ENCODE measurements at regions not wholly inside any gene's neighbourhood (a gene's known extent, or its start where the extent isn't known, plus 50 kb on each side); places are given as distances from the start of the nearest gene placed in this dataset.
"Not testable (repeated sequence)": the region's sequence is repeated elsewhere in the genome, so short reads cannot be mapped to it uniquely, and the experiment has no call there.

GRCh38 chr7:52340067-52340466, 695.4 kb upstream of the POM121L12 start:
- no peaks in the 10 kb centered on the region for H3K4me1 ChIP-seq (ENCODE audit: control insufficient read depth in 5 of 5, insufficient read depth in 5 of 5, low read length in 5 of 5)
- H3K4me3 ChIP-seq (ENCODE audit: low read depth in 1 of 5, low read length in 5 of 5) = no peak overlapping the region
- no peaks in the 10 kb centered on the region for H3K36me3 ChIP-seq (ENCODE audit: control insufficient read depth in 5 of 5, insufficient read depth in 5 of 5, low read length in 5 of 5)
- H3K27ac ChIP-seq (ENCODE audit: low read depth, low read length) = no peak overlapping the region
- peaks cover 0 to 12% (median 0%) of the 10 kb centered on the region in 5 donors for H3K9me3 ChIP-seq (ENCODE audit: control insufficient read depth in 5 of 5, low read length in 5 of 5)
- no peaks in the 10 kb centered on the region for H3K27me3 ChIP-seq (ENCODE audit: control insufficient read depth in 5 of 5, insufficient read depth in 4 of 5, low read length in 5 of 5)
- no peak overlapping the region for H3K9ac ChIP-seq (ENCODE audit: low read length in 5 of 5)

GRCh38 chr7:52328328-52328727, 707.1 kb upstream of the POM121L12 start:
- not testable (repeated sequence) for H3K9ac ChIP-seq (ENCODE audit: low read length in 5 of 5); H3K4me1 ChIP-seq (ENCODE audit: control insufficient read depth in 5 of 5, insufficient read depth in 5 of 5, low read length in 5 of 5); H3K36me3 ChIP-seq (ENCODE audit: control insufficient read depth in 5 of 5, insufficient read depth in 5 of 5, low read length in 5 of 5); H3K27me3 ChIP-seq (ENCODE audit: control insufficient read depth in 5 of 5, insufficient read depth in 4 of 5, low read length in 5 of 5); H3K27ac ChIP-seq (ENCODE audit: low read depth, low read length); H3K4me3 ChIP-seq (ENCODE audit: low read depth in 1 of 5, low read length in 5 of 5)
- H3K9me3 ChIP-seq (ENCODE audit: control insufficient read depth in 5 of 5, low read length in 5 of 5) = peaks cover 0 to 19% (median 6%) of the 10 kb centered on the region in 5 donors

- Histone ChIP-seq H3K27ac (ENCODE audit: low read depth, low read length) (no peak overlapping the region), H3K9me3 (ENCODE audit: control insufficient read depth in 5 of 5, low read length in 5 of 5) (peaks cover 0 to 27% (median 10%) of the 10 kb centered on the region in 5 donors), H3K9ac (ENCODE audit: low read length in 5 of 5) (no peak overlapping the region), H3K27me3 (ENCODE audit: control insufficient read depth in 5 of 5, insufficient read depth in 4 of 5, low read length in 5 of 5) (no peaks in the 10 kb centered on the region), H3K36me3 (ENCODE audit: control insufficient read depth in 5 of 5, insufficient read depth in 5 of 5, low read length in 5 of 5) (no peaks in the 10 kb centered on the region), H3K4me3 (ENCODE audit: low read depth in 1 of 5, low read length in 5 of 5) (no peak overlapping the region), H3K4me1 (ENCODE audit: control insufficient read depth in 5 of 5, insufficient read depth in 5 of 5, low read length in 5 of 5) (no peaks in the 10 kb centered on the region)
Measured at GRCh38 chr7:52325237-52325636, 710.2 kb upstream of the POM121L12 start.

GRCh38 chr7:52323202-52323746, 712.2 kb upstream of the POM121L12 start:
- no peaks in the 10 kb centered on the region for H3K4me1 ChIP-seq (ENCODE audit: control insufficient read depth in 5 of 5, insufficient read depth in 5 of 5, low read length in 5 of 5)
- peak overlapping the region in 1 of 5 donors; percentile 9 for H3K4me3 ChIP-seq (ENCODE audit: low read depth in 1 of 5, low read length in 5 of 5)
- H3K36me3 ChIP-seq (ENCODE audit: control insufficient read depth in 5 of 5, insufficient read depth in 5 of 5, low read length in 5 of 5) = no peaks in the 10 kb centered on the region
- no peaks in the 10 kb centered on the region for H3K27me3 ChIP-seq (ENCODE audit: control insufficient read depth in 5 of 5, insufficient read depth in 4 of 5, low read length in 5 of 5)
- H3K9me3 ChIP-seq (ENCODE audit: control insufficient read depth in 5 of 5, low read length in 5 of 5) = peaks cover 0 to 22% (median 10%) of the 10 kb centered on the region in 5 donors
- H3K9ac ChIP-seq (ENCODE audit: low read length in 5 of 5) = no peak overlapping the region
- H3K27ac ChIP-seq (ENCODE audit: low read depth, low read length) = no peak overlapping the region

GRCh38 chr7:52320610-52321009, 714.8 kb upstream of the POM121L12 start:
- no peaks in the 10 kb centered on the region for H3K36me3 ChIP-seq (ENCODE audit: control insufficient read depth in 5 of 5, insufficient read depth in 5 of 5, low read length in 5 of 5)
- no peaks in the 10 kb centered on the region for H3K27me3 ChIP-seq (ENCODE audit: control insufficient read depth in 5 of 5, insufficient read depth in 4 of 5, low read length in 5 of 5)
- no peaks in the 10 kb centered on the region for H3K4me1 ChIP-seq (ENCODE audit: control insufficient read depth in 5 of 5, insufficient read depth in 5 of 5, low read length in 5 of 5)
- H3K27ac ChIP-seq (ENCODE audit: low read depth, low read length) = no peak overlapping the region
- H3K9ac ChIP-seq (ENCODE audit: low read length in 5 of 5) = no peak overlapping the region
- H3K4me3 ChIP-seq (ENCODE audit: low read depth in 1 of 5, low read length in 5 of 5) = no peak overlapping the region
- H3K9me3 ChIP-seq (ENCODE audit: control insufficient read depth in 5 of 5, low read length in 5 of 5) = peaks cover 0 to 10% (median 7%) of the 10 kb centered on the region in 5 donors

- Histone ChIP-seq H3K36me3 (ENCODE audit: control insufficient read depth in 5 of 5, insufficient read depth in 5 of 5, low read length in 5 of 5) (no peaks in the 10 kb centered on the region), H3K27ac (ENCODE audit: low read depth, low read length) (no peak overlapping the region), H3K9ac (ENCODE audit: low read length in 5 of 5) (no peak overlapping the region), H3K4me1 (ENCODE audit: control insufficient read depth in 5 of 5, insufficient read depth in 5 of 5, low read length in 5 of 5) (no peaks in the 10 kb centered on the region), H3K27me3 (ENCODE audit: control insufficient read depth in 5 of 5, insufficient read depth in 4 of 5, low read length in 5 of 5) (no peaks in the 10 kb centered on the region), H3K9me3 (ENCODE audit: control insufficient read depth in 5 of 5, low read length in 5 of 5) (peaks cover 0 to 6% (median 4%) of the 10 kb centered on the region in 5 donors), H3K4me3 (ENCODE audit: low read depth in 1 of 5, low read length in 5 of 5) (no peak overlapping the region)
Measured at GRCh38 chr7:52317921-52318320, 717.5 kb upstream of the POM121L12 start.

GRCh38 chr7:52311886-52312285, 723.5 kb upstream of the POM121L12 start:
- H3K27me3 ChIP-seq (ENCODE audit: control insufficient read depth in 5 of 5, insufficient read depth in 4 of 5, low read length in 5 of 5) = no peaks in the 10 kb centered on the region
- no peaks in the 10 kb centered on the region for H3K4me1 ChIP-seq (ENCODE audit: control insufficient read depth in 5 of 5, insufficient read depth in 5 of 5, low read length in 5 of 5)
- H3K9ac ChIP-seq (ENCODE audit: low read length in 5 of 5) = no peak overlapping the region
- H3K36me3 ChIP-seq (ENCODE audit: control insufficient read depth in 5 of 5, insufficient read depth in 5 of 5, low read length in 5 of 5) = no peaks in the 10 kb centered on the region
- peaks cover 0 to 11% (median 0%) of the 10 kb centered on the region in 5 donors for H3K9me3 ChIP-seq (ENCODE audit: control insufficient read depth in 5 of 5, low read length in 5 of 5)
- no peak overlapping the region for H3K27ac ChIP-seq (ENCODE audit: low read depth, low read length)
- no peak overlapping the region for H3K4me3 ChIP-seq (ENCODE audit: low read depth in 1 of 5, low read length in 5 of 5)

GRCh38 chr7:52309631-52310030, 725.8 kb upstream of the POM121L12 start:
- Histone ChIP-seq H3K27ac (ENCODE audit: low read depth, low read length) (no peak overlapping the region), H3K9me3 (ENCODE audit: control insufficient read depth in 5 of 5, low read length in 5 of 5) (peaks cover 0 to 11% (median 0%) of the 10 kb centered on the region in 5 donors), H3K4me1 (ENCODE audit: control insufficient read depth in 5 of 5, insufficient read depth in 5 of 5, low read length in 5 of 5) (no peaks in the 10 kb centered on the region), H3K9ac (ENCODE audit: low read length in 5 of 5) (no peak overlapping the region), H3K27me3 (ENCODE audit: control insufficient read depth in 5 of 5, insufficient read depth in 4 of 5, low read length in 5 of 5) (no peaks in the 10 kb centered on the region), H3K4me3 (ENCODE audit: low read depth in 1 of 5, low read length in 5 of 5) (no peak overlapping the region), H3K36me3 (ENCODE audit: control insufficient read depth in 5 of 5, insufficient read depth in 5 of 5, low read length in 5 of 5) (no peaks in the 10 kb centered on the region)

GRCh38 chr7:52302765-52303520, 732.5 kb upstream of the POM121L12 start:
- no peak overlapping the region for H3K4me3 ChIP-seq (ENCODE audit: low read depth in 1 of 5, low read length in 5 of 5)
- H3K27ac ChIP-seq (ENCODE audit: low read depth, low read length) = no peak overlapping the region
- H3K27me3 ChIP-seq (ENCODE audit: control insufficient read depth in 5 of 5, insufficient read depth in 4 of 5, low read length in 5 of 5) = no peaks in the 10 kb centered on the region
- no peaks in the 10 kb centered on the region for H3K9me3 ChIP-seq (ENCODE audit: control insufficient read depth in 5 of 5, low read length in 5 of 5)
- no peaks in the 10 kb centered on the region for H3K36me3 ChIP-seq (ENCODE audit: control insufficient read depth in 5 of 5, insufficient read depth in 5 of 5, low read length in 5 of 5)
- H3K4me1 ChIP-seq (ENCODE audit: control insufficient read depth in 5 of 5, insufficient read depth in 5 of 5, low read length in 5 of 5) = no peaks in the 10 kb centered on the region
- H3K9ac ChIP-seq (ENCODE audit: low read length in 5 of 5) = no peak overlapping the region

GRCh38 chr7:52297128-52297527, 738.3 kb upstream of the POM121L12 start:
- Histone ChIP-seq H3K4me3 (ENCODE audit: low read depth in 1 of 5, low read length in 5 of 5) (no peak overlapping the region), H3K36me3 (ENCODE audit: control insufficient read depth in 5 of 5, insufficient read depth in 5 of 5, low read length in 5 of 5) (no peaks in the 10 kb centered on the region), H3K27me3 (ENCODE audit: control insufficient read depth in 5 of 5, insufficient read depth in 4 of 5, low read length in 5 of 5) (no peaks in the 10 kb centered on the region), H3K9me3 (ENCODE audit: control insufficient read depth in 5 of 5, low read length in 5 of 5) (peaks cover 0 to 16% (median 10%) of the 10 kb centered on the region in 5 donors), H3K4me1 (ENCODE audit: control insufficient read depth in 5 of 5, insufficient read depth in 5 of 5, low read length in 5 of 5) (no peaks in the 10 kb centered on the region), H3K9ac (ENCODE audit: low read length in 5 of 5) (no peak overlapping the region), H3K27ac (ENCODE audit: low read depth, low read length) (no peak overlapping the region)

All from subcutaneous abdominal adipose tissue (tissue), 5 donors.